KBM-7 (cell line): ENCODE measurements at regions not wholly inside any gene's neighbourhood (a gene's known extent, or its start where the extent isn't known, plus 50 kb on each side); places are given as distances from the start of the nearest gene placed in this dataset.
A peak's percentile ranks its signal among the peaks of the same experiment; 100 is the strongest.

Experiments used
- DNase-seq: peaks from one replicate; pipeline ENCODE4 v3.0.0-alpha.2; 2015
- in situ Hi-C: fragments of 300-500 bp; cut with MboI; formaldehyde crosslinking; loops from 2 replicates; pipeline ENCODE4 v1.14.3; 2020; ENCODE audit warnings: low sequenced_read_pairs, low pct_unique_long_range_greater_than_20kb, mixed read lengths

DNA sequence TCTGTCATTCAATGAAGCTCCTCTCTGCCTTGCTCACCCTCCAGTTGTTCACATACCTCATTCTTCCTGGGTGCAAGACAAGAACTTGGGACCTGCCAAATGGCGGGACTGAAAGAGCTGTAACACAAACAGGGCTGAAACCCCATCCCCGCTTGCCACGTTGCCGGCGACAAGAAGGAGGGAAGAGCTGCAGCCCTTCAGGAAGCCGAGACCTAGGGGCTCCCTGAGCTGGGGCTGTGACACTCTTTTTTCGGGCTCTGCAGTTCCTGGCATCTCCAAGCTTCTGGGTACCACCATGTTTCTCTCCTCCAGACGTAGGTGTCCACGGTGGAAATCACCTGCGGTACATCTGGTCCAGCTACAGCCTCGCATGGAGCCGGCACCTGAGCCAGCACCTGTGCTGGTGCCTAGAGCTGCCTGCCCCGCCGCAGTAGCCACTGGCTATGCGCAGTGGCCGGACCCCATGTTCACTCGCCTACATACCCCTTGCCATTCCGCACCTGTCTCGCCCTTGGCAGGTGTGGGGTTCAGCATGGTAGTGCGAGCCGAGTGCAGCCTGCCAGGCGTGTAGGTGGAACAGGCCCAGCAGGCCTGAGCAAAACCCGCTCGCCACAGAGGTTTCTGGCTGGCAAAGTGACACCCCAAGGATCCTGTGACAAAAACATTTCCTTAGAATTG, 367.0 kb upstream of the NEGR1 start:
- in situ Hi-C loops: no loop called here
- DNase-seq: no peak

DNA sequence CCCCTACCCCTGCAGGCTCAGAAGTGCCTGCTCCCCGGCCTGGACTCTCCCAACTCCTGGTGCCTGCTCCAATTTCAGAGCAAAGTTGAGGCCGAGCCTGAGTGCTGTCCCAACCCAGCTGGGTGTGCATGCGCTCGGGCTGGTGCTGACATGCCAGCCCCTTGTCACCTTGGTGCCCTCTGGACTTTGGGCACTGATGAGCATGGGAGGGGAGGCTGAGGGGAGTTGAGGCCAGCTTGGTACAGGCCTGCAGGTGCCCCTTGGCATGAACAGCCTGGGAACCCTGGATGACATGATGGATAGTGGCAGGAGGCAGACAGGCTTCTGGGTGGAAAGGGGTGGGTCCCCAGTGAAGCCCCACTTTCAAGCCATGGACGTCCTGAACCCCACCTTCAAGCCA, 366.1 kb upstream of the NEGR1 start:
- in situ Hi-C loops: no loop called here
- no peak for DNase-seq

DNA sequence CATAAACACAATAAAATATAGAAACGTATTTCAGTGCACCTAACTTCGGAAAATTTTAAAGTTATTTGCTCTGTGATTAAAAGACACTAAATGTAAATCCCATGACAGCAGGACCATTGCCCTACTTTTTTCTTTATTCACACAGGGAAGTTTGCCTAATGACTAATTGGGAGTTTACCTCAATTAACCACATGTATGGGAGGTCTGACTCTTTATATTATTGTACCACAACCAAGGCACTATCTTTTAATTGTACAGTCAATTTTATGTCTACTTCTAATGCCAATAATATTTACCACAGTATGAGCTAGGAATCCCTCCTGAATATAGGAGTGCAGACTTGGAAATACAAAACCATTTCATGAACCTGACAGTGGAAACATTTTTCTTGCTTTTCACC, 360.8 kb upstream of the NEGR1 start:
- in situ Hi-C loops: no loop called here
- DNase-seq: no peak

GRCh38 chr1:72637593-72637992, 355.3 kb upstream of the NEGR1 start:
- in situ Hi-C loops: no loop called here

DNA sequence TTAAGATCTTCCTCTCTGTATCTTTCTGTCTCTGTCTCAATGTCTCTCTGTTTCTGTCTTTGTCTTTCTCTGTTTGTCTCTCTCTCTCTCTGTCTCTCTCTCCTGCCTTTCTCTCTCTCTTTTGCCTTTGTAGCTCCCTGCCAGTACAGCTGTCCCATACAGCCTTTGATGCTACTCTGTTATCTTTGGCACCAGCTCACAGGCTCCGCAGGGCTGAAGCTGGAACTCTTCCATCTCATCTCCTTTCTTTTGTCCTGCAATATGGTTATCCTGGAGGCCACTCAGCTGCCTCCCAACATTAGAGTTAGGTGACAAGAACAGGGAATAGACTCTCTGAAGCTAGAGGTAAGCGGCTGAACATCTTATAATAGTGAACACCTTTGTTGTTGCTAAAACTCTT, 354.3 kb upstream of the NEGR1 start:
- in situ Hi-C loops: no loop called here
- no peak for DNase-seq

More at GRCh38 chr1:72637593-72637992, 355.3 kb upstream of the NEGR1 start:
- no peak for DNase-seq

DNA sequence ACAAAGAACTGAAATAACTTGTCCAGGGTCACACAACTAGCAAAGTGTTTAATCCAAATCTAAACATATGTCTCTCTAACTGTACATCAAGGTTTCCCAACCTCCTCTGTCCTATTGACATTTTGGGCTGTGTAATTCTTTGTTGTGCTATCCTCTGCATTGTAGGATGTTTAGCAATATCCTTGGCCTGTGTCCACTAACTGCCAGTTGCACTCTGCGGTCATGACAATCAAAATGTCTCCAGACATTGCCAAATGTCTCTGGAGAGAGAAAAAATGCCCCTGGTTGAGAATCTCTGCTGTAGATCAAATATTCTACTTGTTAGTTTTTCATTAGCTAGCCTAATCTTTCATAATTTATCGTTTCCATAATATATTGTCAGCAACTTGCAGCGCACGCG, 353.4 kb upstream of the NEGR1 start:
- in situ Hi-C loops: no loop called here
- peak; percentile 14 for DNase-seq

- in situ Hi-C loops: no loop called here
- DNase-seq: no peak
Observed at GRCh38 chr1:72634946-72635345, 352.6 kb upstream of the NEGR1 start.

- no peak for DNase-seq
- in situ Hi-C loops: no loop called here
Observed at GRCh38 chr1:72631449-72631848, 349.1 kb upstream of the NEGR1 start.

- in situ Hi-C loops: no loop called here
- peak; percentile 77 for DNase-seq
Observed at GRCh38 chr1:72623299-72623708, 341.0 kb upstream of the NEGR1 start.

DNA sequence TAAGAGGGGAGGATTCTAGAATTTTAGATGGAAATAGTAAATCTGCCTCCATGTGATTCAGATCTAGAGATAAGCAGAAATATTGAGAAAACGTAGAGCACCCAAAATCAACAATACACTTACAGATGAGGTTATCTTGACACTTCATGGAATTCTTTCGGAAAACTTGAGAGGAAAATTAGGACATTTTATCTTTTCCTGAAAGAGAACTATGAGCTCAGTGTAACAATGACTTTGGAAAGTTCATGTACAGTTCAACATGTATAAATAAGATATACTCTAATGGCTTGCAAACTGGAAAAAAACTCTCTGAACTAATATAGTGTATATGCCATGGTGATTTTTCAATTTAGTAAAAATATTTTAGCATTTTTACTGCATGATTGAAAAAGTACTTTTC, 338.1 kb upstream of the NEGR1 start:
- DNase-seq: no peak
- in situ Hi-C loops: no loop called here

GRCh38 chr1:72606216-72606810, 324.0 kb upstream of the NEGR1 start:
- no peak for DNase-seq
- in situ Hi-C loops: no loop called here

GRCh38 chr1:72601035-72601674, 318.8 kb upstream of the NEGR1 start:
- no peak for DNase-seq
- in situ Hi-C loops: no loop called here

DNA sequence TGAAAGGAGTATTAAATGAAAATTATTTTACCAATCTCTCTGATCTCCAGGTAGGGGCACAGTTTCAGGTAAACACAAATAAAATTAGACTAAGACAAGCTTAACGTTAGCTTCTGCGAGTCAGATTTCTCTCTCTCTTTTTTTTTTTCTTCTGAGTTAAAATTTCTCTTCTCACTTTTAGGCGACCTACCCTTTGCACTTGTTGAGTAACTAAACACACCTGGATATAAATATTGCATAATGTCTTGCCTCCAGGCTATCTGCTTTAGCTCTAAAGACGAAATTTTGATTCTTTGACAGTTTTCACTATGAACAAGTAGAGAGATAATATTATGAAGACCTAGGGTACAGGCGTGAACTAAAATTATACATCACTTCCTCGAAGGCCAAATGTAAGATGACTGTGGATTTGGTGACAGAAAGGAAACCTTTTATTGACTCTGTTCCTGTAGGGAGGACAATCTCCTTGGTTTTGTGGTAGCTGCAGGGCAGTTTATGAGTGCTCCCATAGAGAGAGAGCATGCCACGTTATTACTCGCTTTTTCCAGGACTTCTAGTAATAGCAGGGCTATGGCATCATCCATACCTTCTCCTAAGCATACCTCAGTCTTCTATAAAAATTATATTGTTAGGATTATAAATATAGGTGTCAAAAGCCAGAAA, 303.8 kb upstream of the NEGR1 start:
- in situ Hi-C loops: no loop called here
- no peak for DNase-seq

DNA sequence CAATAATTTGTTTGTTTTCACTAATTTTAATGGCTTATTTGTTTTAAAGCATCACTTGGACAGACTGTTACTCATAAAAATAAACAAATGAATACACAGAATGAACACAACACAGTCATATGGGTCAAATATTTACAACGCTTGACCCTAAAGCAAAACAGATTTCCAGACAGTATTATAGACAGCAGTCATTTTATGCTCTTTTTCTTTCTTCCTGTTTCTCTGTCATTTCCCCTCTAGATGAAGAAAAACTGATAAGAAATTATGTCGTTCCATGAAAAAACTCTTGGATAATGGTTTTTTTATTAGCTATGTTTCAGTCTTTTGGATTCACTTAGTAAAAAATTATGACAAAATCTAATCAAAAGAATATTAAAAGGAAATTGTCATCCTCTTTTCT, 297.3 kb upstream of the NEGR1 start:
- in situ Hi-C loops: no loop called here
- DNase-seq: no peak

DNA sequence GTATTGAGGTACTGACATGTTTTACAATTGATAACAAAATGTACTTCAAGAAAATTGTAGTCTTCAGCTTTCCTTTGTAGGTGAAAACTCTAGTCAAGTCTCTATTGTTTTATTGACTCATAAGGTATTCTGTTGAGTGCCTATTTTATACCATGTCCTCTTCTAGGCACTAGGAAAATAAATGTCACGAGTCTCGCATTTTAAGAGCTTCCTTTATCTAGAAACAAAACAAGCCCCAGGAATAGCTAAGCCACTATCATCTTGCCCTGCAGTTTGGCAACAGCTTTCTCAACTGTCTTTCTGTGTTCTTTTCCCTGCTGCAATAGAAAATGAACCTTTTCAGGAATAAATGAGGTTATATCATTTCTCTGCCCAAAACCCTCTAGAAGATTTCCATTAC, 288.5 kb upstream of the NEGR1 start:
- DNase-seq: no peak

DNA sequence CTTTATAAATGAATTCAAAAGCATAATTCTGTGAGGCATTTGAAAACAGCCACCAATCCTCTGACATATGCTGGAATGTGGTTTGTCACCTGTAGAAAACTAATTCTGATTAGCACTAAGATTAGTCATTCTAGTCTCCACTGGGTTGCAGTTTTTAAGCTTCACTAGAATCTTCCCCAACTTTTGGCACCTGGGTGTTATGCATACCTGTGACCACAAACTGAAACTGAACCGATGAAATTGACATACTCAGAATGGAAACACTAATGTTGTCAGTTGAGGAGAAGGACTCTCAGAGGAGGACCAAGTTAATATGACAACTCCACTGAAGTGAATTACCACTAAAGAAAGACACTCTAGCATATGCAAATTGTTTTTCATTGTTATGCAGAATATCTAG, 285.8 kb upstream of the NEGR1 start:
- in situ Hi-C loops: no loop called here

More for the DNA sequence above, 288.5 kb upstream of the NEGR1 start:
- in situ Hi-C loops: no loop called here

GRCh38 chr1:72567521-72567920, 285.2 kb upstream of the NEGR1 start:
- in situ Hi-C loops: no loop called here
- no peak for DNase-seq

More for the DNA sequence above, 285.8 kb upstream of the NEGR1 start:
- no peak for DNase-seq

GRCh38 chr1:72564749-72565148, 282.4 kb upstream of the NEGR1 start:
- no peak for DNase-seq
- in situ Hi-C loops: no loop called here

DNA sequence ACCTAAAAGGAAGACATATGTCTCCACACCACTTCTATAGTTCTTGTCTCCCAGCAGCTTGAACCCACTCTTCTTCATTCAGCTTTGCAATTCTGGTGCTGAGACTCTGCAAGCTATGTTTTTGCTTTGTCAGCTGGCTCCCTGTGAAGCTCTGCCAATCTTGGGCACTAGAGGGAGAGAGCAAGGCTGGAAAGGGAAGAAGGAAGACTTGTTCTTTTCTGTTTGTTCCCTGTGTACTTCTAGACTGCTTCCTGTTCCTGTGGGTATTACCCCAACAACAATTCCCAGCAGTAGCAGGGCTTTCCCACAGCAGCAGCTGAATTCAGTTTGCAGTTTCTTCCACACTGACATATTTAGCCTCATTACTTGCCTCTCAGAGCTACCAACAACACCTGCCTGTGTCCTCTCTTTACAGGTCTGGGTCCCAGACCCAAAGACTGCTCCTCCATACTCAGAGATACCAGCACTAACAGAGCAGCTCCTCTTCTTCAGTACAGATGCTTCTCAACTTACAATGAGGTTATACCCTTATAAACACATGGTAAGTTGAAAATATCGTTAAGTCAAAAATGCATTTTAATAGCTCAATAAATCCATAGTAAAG, 275.2 kb upstream of the NEGR1 start:
- peak; percentile 51 for DNase-seq
- in situ Hi-C loops: no loop called here

- in situ Hi-C loops: no loop called here
- no peak for DNase-seq
Observed at GRCh38 chr1:72547412-72547811, 265.1 kb upstream of the NEGR1 start.
